Muscle of arm (tissue), 1 donor: ENCODE measurements at regions not wholly inside any gene's neighbourhood (a gene's known extent, or its start where the extent isn't known, plus 50 kb on each side); places are given as distances from the start of the nearest gene placed in this dataset.
"Not testable (repeated sequence)": the region's sequence is repeated elsewhere in the genome, so short reads cannot be mapped to it uniquely, and the experiment has no call there.

Experiments
- DNase-seq: peaks from one replicate; pipeline ENCODE4 v3.0.0-alpha.2; 2013

DNA sequence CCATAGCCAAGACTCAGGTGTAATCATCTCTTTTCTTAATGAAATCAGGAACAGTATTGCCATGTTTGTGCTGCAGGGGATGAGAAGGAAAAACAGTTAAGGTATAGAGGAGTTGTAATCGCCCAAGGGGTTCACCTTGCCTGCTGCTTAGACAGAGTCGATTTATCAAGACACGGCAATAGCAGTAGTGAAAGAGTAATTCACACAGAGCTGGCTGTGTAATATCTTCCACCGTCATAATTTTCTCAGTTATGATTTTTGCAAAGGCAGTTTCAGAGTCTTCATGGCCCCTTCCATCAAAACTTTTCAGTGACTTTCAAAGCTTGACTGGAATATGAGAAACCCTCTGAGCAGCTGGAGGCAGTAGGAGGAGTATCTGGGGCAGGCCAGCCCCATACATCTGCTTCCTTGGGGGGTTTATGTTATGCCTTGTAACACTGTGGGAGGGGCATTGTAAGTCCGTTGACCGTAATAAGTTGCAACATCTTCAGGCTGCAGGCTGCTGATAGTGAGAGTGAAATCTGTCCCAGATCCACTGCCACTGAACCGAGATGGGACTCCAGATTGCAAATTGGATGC is 605.4 kb downstream of the RPIA start:
- not testable (repeated sequence) for DNase-seq

GRCh38 chr2:89299196-89299595 is 607.7 kb downstream of the RPIA start:
- not testable (repeated sequence) for DNase-seq

- DNase-seq, result not testable (repeated sequence)
Measured at GRCh38 chr2:89305623-89306022, 614.1 kb downstream of the RPIA start.

DNA sequence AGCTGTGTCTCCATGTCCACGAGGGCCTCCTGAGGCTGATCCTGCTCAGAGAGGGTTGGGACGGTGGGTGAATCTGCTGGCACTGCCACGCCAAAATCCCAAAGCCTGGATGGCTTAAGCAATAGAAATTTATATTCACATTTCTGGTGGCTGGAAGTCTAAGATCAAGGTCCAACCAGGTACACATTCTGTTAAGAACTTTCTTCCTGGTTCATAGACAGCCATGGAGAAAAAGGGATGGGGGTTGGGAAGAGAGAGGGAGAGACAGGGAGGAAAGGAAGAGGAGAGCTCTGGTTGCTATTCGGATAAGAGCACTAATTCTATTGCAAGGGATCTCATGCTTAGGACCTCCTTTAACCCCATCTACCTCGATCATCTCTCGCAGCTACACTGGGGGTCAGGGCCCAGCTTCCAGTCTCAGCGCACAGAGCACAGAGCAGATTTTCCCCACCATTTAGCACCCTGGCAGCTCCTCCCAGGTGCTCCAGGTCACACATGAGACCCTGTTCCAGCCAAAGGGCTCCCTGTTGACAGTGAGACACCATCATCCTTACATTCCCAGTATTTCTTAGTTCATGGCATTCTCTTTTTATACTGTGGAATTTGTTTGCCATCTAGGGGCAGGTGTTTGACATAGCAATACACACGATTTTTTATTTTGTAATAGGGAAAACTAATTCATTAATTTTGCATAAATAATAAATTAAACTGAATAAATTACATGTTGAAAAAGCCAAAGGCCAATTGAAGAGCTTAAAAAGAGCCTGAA is 615.6 kb downstream of the RPIA start:
- not testable (repeated sequence) for DNase-seq

DNA sequence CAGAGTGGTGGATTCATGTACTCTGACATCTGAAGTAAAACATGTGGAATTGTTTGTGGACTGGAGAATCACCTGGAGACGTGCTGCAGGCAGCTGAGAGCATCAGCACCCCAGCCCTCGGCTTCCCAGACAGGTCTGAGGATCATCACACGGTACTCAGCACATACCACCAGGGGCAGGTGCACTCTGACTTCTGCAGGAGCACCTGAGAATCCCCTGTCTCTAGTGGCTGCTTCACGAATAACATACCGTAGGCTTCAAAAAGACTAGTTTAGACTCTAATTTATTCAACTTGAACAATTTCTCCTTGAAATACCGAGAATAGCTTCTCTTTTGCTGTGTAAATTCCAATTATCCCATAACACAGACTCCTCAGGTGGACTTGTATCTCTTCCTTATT is 627.5 kb downstream of the RPIA start:
- not testable (repeated sequence) for DNase-seq

- not testable (repeated sequence) for DNase-seq
Measured at GRCh38 chr2:89325894-89326293, 634.4 kb downstream of the RPIA start.

GRCh38 chr2:89326455-89326854 is 635.0 kb downstream of the RPIA start:
- DNase-seq, result not testable (repeated sequence)

DNA sequence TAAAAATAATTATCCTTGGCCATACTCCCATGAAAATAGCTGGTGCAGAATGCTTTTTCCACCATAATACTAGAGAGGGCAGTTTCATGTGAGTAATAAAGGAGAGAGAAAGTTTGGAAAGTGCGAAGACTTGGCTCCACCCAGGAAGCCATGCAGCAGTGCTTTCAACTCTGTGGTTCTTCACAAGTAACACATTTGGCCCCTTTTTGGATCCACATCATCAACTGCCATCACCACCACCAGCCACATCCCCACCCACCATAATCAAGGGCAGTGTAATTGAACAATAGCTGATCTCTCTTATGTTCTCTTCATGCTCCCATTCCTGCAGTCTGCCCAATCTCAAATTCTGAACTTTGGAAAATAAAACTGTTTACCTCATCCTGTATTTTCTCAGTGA is 637.3 kb downstream of the RPIA start:
- not testable (repeated sequence) for DNase-seq
